Heart left ventricle (tissue), 16 donors: ENCODE measurements at regions not wholly inside any gene's neighbourhood (a gene's known extent, or its start where the extent isn't known, plus 50 kb on each side); places are given as distances from the start of the nearest gene placed in this dataset.

Experiments used
- ATAC-seq, 4 donors: fragments of 200-7000 bp; cut with Tn5 transposase; one replicate each; pipeline ENCODE4 v1.9.1; 2020 to 2022; ENCODE audit warnings: moderate library complexity in 4 of 4, mild to moderate bottlenecking in 3 of 4, moderate number of reproducible peaks in 1 of 4
- DNase-seq, 5 donors: peaks; one replicate each; pipeline ENCODE4 v3.0.0-alpha.2; 2020
- H3K27ac ChIP-seq, 12 donors: fragments of 200-600 bp; sonication (generic) in 4 of 12; one replicate each; pipeline versions ENCODE4 v1.5.0 to v1.8.0; 2016 to 2022; ENCODE audit warnings: mild to moderate bottlenecking in 2 of 12
- H3K27me3 ChIP-seq, 9 donors: fragments of 200-600 bp; sonication (generic) in 2 of 9; one replicate each; pipeline versions ENCODE4 v1.5.1 to v1.8.0; 2016 to 2022; ENCODE audit warnings: mild to moderate bottlenecking in 3 of 9
- H3K36me3 ChIP-seq, 9 donors: fragments of 200-600 bp; sonication (generic) in 2 of 9; one replicate each; pipeline versions ENCODE4 v1.5.0 to v1.8.0; 2018 to 2022; ENCODE audit warnings: mild to moderate bottlenecking in 2 of 9
- H3K4me1 ChIP-seq, 12 donors: fragments of 200-600 bp; sonication (generic) in 4 of 12; one replicate each; pipeline versions ENCODE4 v1.5.0 to v1.8.0; 2016 to 2022; ENCODE audit warnings: mild to moderate bottlenecking in 3 of 12
- H3K4me3 ChIP-seq, 12 donors: fragments of 200-600 bp; sonication (generic) in 4 of 12; one replicate each; pipeline versions ENCODE4 v1.5.0 to v1.8.0; 2017 to 2022; ENCODE audit warnings: mild to moderate bottlenecking in 9 of 12, moderate library complexity in 4 of 12
- H3K9me3 ChIP-seq, 12 donors: fragments of 200-600 bp; sonication (generic) in 4 of 12; one replicate each; pipeline versions ENCODE4 v1.5.0 to v1.8.0; 2016 to 2022; ENCODE audit warnings: mild to moderate bottlenecking in 1 of 12
- CTCF ChIP-seq, 12 donors: fragments of 200-600 bp; sonication (generic) in 4 of 12; IDR thresholded peaks; one replicate each; pipeline versions ENCODE4 v1.5.0 to v1.8.0; 2018 to 2022; ENCODE audit warnings: antibody characterized with exemption in 12 of 12, mild to moderate bottlenecking in 5 of 12
- POLR2A ChIP-seq, 2 donors: fragments of 450-650 bp; IDR thresholded peaks; one replicate each; pipeline ENCODE4 v1.6.1; 2017; ENCODE audit warnings: antibody characterized with exemption in 2 of 2, mild to moderate bottlenecking in 2 of 2, moderate library complexity in 2 of 2
- WGBS, 4 donors: extraction: QIAGEN DNeasy Blood & Tissue Kit in 2 of 4; methylation state at CpG; one replicate each; pipeline versions ENCODE4 v1.1.5 to v1.1.7; 2013 to 2018; 5-methylcytosine and 5-hydroxymethylcytosine counted together
- intact Hi-C, 10 donors: fragments of 100-400 bp; cut with DNase I; formaldehyde crosslinking; loops; one replicate each; pipeline versions ENCODE4 v1.11.1 to v1.14.2; 2022
- donor health status: ischemic (EF 13 %, LVEDD 7.1; RV severe dilation, severe dysfunction).
- donor health status: healthy with polysubstance abuse.
- donor health status: DM: no; HTN: yes; CAD: no.
- donor health status: DM: no; HTN: no; CAD: no.
- donor health status: ischemic (EF 25% LVEDD 6.9; RV normal size, moderate dysfunction).
- donor health status: ischemic (EF 25% LVEDD 5.7; RV mildly dilated, moderate dysfunction).
- donor health status: healthy.
- donor health status: DM: yes; HTN: yes; CAD: no.
- donor health status: ischemic (EF 35%, LVEDD 5.7; RV mildly dilated, moderate dysfunction).
- donor health status: nonischemic (EF 11% LVEDD 7.7; RV severe dilation, severe dysfunction).
- donor health status: DM: yes; HTN: yes; CAD: no.
- donor health status: PGD.
- donor health status: ischemic (EF 29% LVEDD 5.4; RV normal size, mild dysfunction).
- donor health status: nonischemic (EF 23%, LVEDD 6.1; RV moderate dilation, normal function).

DNA sequence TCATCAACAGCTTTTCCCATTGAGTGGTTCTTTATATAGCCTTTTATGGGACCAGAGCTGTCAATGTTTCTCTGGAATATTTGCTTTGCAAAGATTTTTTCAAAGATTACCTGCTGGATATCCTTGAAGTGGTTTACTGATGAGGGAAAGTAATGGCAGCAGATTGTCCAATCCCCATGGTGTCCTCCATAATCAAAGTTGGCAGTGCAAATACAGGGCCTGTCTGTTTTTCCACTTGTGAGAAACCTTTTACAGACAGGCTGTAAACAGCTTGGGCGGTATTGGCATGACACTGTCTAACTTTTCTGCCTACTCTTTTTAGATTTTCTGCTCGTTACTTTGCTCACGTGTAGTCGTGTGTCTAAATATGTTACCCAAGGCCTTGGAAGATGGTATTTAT is 641.9 kb upstream of the NR3C2 start:
- Histone ChIP-seq H3K9me3 (peaks cover 0 to 5% (median 0%) of the 10 kb centered on the region in 12 donors), H3K4me1 (no peaks in the 10 kb centered on the region), H3K27ac (no peak overlapping the region), H3K36me3 (no peaks in the 10 kb centered on the region), H3K4me3 (no peak overlapping the region), H3K27me3 (no peaks in the 10 kb centered on the region)
- intact Hi-C loops, result no loop called here
- no peak for TF ChIP-seq CTCF (IDR thresholded peaks at IDR 0.05)
- TF ChIP-seq POLR2A (IDR thresholded peaks at IDR 0.05), result no peak
- ATAC-seq (no peak), DNase-seq (no peak)
- 89 to 94% (median 91%) methylated on average over 4 of the region's 4 CpGs for WGBS, 4 donors

GRCh38 chr4:149077181-149077580 is 635.0 kb upstream of the NR3C2 start:
- TF ChIP-seq POLR2A (IDR thresholded peaks at IDR 0.05) (no peak), CTCF (IDR thresholded peaks at IDR 0.05) (no peak)
- DNase-seq (no peak), ATAC-seq (no peak)
- Histone ChIP-seq H3K4me3 (no peak overlapping the region), H3K4me1 (peaks cover 0 to 4% (median 0%) of the 10 kb centered on the region in 12 donors), H3K27ac (no peak overlapping the region), H3K36me3 (no peaks in the 10 kb centered on the region), H3K9me3 (no peaks in the 10 kb centered on the region), H3K27me3 (no peaks in the 10 kb centered on the region)
- WGBS, 4 donors, result 40 to 84% (median 60%) methylated on average over 1 of the region's 1 CpG
- intact Hi-C loops, result no loop called here

GRCh38 chr4:149076401-149076800 is 634.2 kb upstream of the NR3C2 start:
- Histone ChIP-seq H3K27me3 (no peaks in the 10 kb centered on the region), H3K4me1 (peaks cover 0 to 4% (median 0%) of the 10 kb centered on the region in 12 donors), H3K9me3 (no peaks in the 10 kb centered on the region), H3K27ac (no peak overlapping the region), H3K4me3 (no peak overlapping the region), H3K36me3 (no peaks in the 10 kb centered on the region)
- ATAC-seq, result no peak
- WGBS, 4 donors, result 37 to 49% (median 40%) methylated on average over 1 of the region's 1 CpG
- no peak for DNase-seq
- TF ChIP-seq CTCF (IDR thresholded peaks at IDR 0.05) (no peak), POLR2A (IDR thresholded peaks at IDR 0.05) (no peak)
- intact Hi-C loops, result no loop called here

GRCh38 chr4:149072384-149072783 is 630.2 kb upstream of the NR3C2 start:
- ATAC-seq (no peak), DNase-seq (no peak)
- H3K27ac ChIP-seq, result no peak overlapping the region
- H3K9me3 ChIP-seq, result peaks cover 0 to 29% (median 0%) of the 10 kb centered on the region in 12 donors
- no peaks in the 10 kb centered on the region for H3K27me3 ChIP-seq
- no peak overlapping the region for H3K4me3 ChIP-seq
- no peak for TF ChIP-seq POLR2A (IDR thresholded peaks at IDR 0.05)
- no peaks in the 10 kb centered on the region for H3K36me3 ChIP-seq
- H3K4me1 ChIP-seq, result peaks cover 0 to 4% (median 0%) of the 10 kb centered on the region in 12 donors
- intact Hi-C loops, result no loop called here

GRCh38 chr4:149065753-149066152 is 623.5 kb upstream of the NR3C2 start:
- no peaks in the 10 kb centered on the region for H3K36me3 ChIP-seq
- intact Hi-C loops, result no loop called here
- peaks cover 0 to 35% (median 0%) of the 10 kb centered on the region in 12 donors for H3K9me3 ChIP-seq
- H3K27me3 ChIP-seq, result no peaks in the 10 kb centered on the region
- no peak overlapping the region for H3K4me3 ChIP-seq
- 93 to 96% (median 94%) methylated on average over 1 of the region's 1 CpG for WGBS, 4 donors
- TF ChIP-seq POLR2A (IDR thresholded peaks at IDR 0.05), result no peak
- H3K4me1 ChIP-seq, result no peaks in the 10 kb centered on the region
- DNase-seq (no peak), ATAC-seq (no peak)
- no peak overlapping the region for H3K27ac ChIP-seq
